Lower leg skin (tissue), 3 donors: ENCODE measurements at regions not wholly inside any gene's neighbourhood (a gene's known extent, or its start where the extent isn't known, plus 50 kb on each side); places are given as distances from the start of the nearest gene placed in this dataset.

Experiments used
- CTCF ChIP-seq, 3 donors: fragments of 450-650 bp; IDR thresholded peaks; one replicate each; pipeline ENCODE4 v1.5.1; 2016; ENCODE audit warnings: antibody characterized with exemption in 3 of 3, mild to moderate bottlenecking in 3 of 3, moderate library complexity in 2 of 3
- POLR2A ChIP-seq, 2 donors: fragments of 450-650 bp; IDR thresholded peaks; one replicate each; pipeline ENCODE4 v1.6.1; 2016 to 2017; ENCODE audit warnings: antibody characterized with exemption in 2 of 2, mild to moderate bottlenecking in 1 of 2, moderate library complexity in 1 of 2

- TF ChIP-seq CTCF (IDR thresholded peaks at IDR 0.05), result no peak
- TF ChIP-seq POLR2A (IDR thresholded peaks at IDR 0.05), result no peak
Measured at GRCh38 chr6:86825436-86825835, 111.9 kb upstream of the HTR1E start.
